ENCODE measurements at regions not wholly inside any gene's neighbourhood (a gene's known extent, or its start where the extent isn't known, plus 50 kb on each side); places are given as distances from the start of the nearest gene placed in this dataset.

DNA sequence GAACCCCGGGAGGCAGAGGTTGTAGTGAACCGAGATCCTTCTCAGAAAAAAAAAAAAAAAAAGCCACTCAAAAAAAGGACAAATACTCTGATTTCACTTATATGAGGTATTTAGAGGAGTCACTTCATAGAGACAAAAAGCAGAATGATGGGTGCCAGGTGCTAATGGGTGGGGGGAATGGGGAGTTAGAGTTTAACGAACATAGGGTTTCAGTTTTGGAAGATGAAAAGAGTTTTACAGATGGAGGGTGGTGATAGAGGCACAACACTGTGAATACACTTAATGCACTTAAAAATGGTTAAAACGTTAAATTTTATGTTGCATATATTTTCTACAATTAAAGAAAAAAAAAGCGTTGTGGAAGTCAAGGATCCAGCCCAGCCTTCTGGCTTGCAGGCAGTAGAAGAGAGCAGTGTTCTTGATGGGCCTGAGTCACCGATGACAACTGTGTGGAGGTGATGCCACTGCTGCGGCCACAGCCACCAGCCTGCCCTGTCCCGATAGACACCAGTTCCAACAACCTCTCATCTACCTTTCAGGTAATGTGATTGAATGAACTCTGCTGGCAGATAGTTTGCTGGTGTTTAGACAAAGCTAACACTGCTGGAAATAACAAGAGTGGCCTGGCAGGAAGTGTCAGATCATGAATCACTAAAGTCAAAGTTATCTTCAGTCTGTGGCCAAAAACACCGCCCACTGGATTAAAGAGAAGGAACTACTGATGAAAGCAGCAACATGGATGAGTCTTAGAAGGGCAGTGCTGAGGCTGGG is 49.9 kb upstream of the COX10 start:
- TF ChIP-seq, protein P1, sequence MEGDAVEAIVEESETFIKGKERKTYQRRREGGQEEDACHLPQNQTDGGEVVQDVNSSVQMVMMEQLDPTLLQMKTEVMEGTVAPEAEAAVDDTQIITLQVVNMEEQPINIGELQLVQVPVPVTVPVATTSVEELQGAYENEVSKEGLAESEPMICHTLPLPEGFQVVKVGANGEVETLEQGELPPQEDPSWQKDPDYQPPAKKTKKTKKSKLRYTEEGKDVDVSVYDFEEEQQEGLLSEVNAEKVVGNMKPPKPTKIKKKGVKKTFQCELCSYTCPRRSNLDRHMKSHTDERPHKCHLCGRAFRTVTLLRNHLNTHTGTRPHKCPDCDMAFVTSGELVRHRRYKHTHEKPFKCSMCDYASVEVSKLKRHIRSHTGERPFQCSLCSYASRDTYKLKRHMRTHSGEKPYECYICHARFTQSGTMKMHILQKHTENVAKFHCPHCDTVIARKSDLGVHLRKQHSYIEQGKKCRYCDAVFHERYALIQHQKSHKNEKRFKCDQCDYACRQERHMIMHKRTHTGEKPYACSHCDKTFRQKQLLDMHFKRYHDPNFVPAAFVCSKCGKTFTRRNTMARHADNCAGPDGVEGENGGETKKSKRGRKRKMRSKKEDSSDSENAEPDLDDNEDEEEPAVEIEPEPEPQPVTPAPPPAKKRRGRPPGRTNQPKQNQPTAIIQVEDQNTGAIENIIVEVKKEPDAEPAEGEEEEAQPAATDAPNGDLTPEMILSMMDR (IDR thresholded peaks at IDR 0.05; ENCODE audit: unreplicated experiment), result no peak
- no peaks in the 10 kb centered on the region for H3K36me3 Mint-ChIP-seq (ENCODE audit: insufficient read depth)
- no peaks in the 10 kb centered on the region for H3K4me1 Mint-ChIP-seq (ENCODE audit: low read depth)
- no peaks in the 10 kb centered on the region for H3K9me3 Mint-ChIP-seq (ENCODE audit: low read depth)
- DNase-seq (ENCODE audit: low spot score, unreplicated experiment), result no peak
- peaks cover 7% of the 10 kb centered on the region for H3K27me3 Mint-ChIP-seq
- no peak overlapping the region for H3K4me3 Mint-ChIP-seq (ENCODE audit: low read depth)
- no peak overlapping the region for H3K27ac Mint-ChIP-seq
